ENCODE measurements at regions not wholly inside any gene's neighbourhood (a gene's known extent, or its start where the extent isn't known, plus 50 kb on each side); places are given as distances from the start of the nearest gene placed in this dataset.

DNA sequence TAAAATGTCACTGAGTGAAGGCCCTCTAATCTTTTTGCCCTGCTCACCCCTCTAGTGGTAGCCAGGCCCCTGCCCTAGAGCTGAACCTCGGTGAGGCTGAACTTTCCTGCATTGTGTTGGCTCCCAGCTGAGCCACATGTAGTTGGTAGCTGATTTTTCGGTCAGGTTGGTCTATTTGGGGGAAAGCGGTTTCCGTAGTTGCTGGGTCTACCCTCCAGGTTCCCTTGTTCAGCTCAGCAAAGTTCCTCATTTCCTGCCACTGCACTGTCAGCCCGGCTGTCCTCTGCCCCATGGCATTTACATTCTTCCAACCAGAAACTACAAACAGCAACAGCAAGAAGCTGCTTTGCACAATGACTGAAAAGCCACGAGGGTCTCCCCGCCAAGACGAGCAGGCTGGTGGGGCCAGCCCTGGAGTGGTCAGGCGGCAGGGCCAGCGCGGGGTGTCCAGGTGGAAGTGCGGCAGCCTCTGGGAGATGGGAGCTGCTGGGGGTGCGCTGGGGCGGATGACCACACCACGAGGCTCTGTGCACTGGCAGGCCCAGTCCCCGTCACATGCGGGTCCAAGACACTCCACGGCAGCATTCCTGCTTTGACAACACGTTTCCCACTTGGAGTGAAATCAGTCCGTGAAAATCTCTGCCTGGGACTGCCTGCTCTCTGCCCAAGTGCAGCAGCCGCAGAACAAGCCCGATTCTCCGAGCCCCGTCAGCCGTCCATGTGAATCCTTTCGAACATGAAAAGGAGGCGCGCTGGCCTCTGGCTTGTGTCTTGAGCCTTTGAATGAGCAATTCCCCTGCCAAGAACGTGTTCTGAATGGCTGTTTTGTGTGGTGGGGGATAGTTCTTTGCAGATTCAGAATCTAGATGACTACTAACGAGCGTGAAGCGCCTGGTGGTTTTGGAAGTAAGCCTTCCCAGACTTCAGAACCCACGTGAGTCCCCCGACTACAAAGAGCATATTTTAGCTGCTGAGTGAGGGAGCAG lies 159.4 kb downstream of the ASB1 start:
- peak; percentile 73 for DNase-seq (ENCODE audit: low read depth, low spot score)
- in situ Hi-C loops (cut with HindIII; ENCODE audit: low sequenced_read_pairs) = no loop called here
- TF ChIP-seq, protein P1, sequence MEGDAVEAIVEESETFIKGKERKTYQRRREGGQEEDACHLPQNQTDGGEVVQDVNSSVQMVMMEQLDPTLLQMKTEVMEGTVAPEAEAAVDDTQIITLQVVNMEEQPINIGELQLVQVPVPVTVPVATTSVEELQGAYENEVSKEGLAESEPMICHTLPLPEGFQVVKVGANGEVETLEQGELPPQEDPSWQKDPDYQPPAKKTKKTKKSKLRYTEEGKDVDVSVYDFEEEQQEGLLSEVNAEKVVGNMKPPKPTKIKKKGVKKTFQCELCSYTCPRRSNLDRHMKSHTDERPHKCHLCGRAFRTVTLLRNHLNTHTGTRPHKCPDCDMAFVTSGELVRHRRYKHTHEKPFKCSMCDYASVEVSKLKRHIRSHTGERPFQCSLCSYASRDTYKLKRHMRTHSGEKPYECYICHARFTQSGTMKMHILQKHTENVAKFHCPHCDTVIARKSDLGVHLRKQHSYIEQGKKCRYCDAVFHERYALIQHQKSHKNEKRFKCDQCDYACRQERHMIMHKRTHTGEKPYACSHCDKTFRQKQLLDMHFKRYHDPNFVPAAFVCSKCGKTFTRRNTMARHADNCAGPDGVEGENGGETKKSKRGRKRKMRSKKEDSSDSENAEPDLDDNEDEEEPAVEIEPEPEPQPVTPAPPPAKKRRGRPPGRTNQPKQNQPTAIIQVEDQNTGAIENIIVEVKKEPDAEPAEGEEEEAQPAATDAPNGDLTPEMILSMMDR (IDR thresholded peaks at IDR 0.05; ENCODE audit: low read depth, low read length) = no peak
- no peak overlapping the region for H3K4me3 ChIP-seq (ENCODE audit: low read depth, low read length)

DNA sequence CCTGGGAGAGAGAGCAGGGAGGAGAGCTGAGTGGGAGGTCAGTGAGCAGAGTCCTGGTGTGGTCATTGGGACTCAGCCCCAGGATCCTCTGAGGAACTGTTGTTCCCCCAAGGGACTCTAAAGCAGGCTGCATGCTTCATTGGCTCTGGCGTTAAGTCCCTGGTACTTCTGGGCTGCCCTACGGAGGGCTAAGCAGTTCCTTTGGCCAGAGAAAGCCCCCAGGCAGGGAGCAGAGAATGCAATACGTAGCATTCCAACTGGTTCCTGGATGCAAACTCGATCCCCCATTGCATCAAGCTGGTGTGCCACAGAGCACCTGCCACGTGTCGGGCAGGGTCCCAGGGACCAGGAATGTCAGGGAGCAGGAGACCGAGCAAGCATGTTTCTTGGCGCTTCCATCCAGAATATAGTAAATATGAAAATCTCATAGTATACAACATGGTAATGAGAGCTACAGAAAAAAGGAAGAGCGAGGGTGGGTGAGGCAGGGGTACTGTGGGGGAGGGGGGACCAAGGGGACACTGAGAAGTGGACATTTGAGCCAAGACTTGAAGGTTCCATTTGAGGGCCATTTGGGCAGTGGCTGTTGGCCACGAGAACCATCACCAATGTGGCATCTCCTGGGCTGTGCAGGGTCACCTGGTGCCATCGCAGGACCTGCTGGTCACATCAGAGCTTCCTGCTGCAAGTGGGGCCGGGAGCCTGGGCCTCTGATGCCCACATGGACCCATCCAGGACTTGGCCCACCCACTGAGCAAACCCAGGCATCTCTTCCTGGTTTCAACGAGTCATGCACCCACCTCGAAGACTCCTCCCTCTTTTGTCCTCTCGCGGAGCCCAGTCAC lies 160.4 kb downstream of the ASB1 start:
- no peak for DNase-seq (ENCODE audit: low read depth, low spot score)
- in situ Hi-C loops (cut with HindIII; ENCODE audit: low sequenced_read_pairs) = no loop called here
- TF ChIP-seq, protein P1 (IDR thresholded peaks at IDR 0.05; ENCODE audit: low read depth, low read length) = no peak
- no peak overlapping the region for H3K4me3 ChIP-seq (ENCODE audit: low read depth, low read length)

- no peak for DNase-seq (ENCODE audit: low read depth, low spot score)
- H3K4me3 ChIP-seq (ENCODE audit: low read depth, low read length) = no peak overlapping the region
- TF ChIP-seq, protein P1 (IDR thresholded peaks at IDR 0.05; ENCODE audit: low read depth, low read length) = no peak
- in situ Hi-C loops (cut with HindIII; ENCODE audit: low sequenced_read_pairs) = no loop called here
Measured at GRCh38 chr2:238587776-238588660, 161.3 kb downstream of the ASB1 start.

- in situ Hi-C loops (cut with HindIII; ENCODE audit: low sequenced_read_pairs) = no loop called here
- no peak overlapping the region for H3K4me3 ChIP-seq (ENCODE audit: low read depth, low read length)
- DNase-seq (ENCODE audit: low read depth, low spot score) = no peak
- TF ChIP-seq, protein P1 (IDR thresholded peaks at IDR 0.05; ENCODE audit: low read depth, low read length) = no peak
Measured at GRCh38 chr2:238589591-238590460, 163.1 kb downstream of the ASB1 start.

- in situ Hi-C loops (cut with HindIII; ENCODE audit: low sequenced_read_pairs) = no loop called here
- DNase-seq (ENCODE audit: low read depth, low spot score) = no peak
- no peak overlapping the region for H3K4me3 ChIP-seq (ENCODE audit: low read depth, low read length)
- TF ChIP-seq, protein P1 (IDR thresholded peaks at IDR 0.05; ENCODE audit: low read depth, low read length) = no peak
Measured at GRCh38 chr2:238591732-238592131, 165.0 kb downstream of the ASB1 start.
